GM13977 (cell line): ENCODE measurements at regions not wholly inside any gene's neighbourhood (a gene's known extent, or its start where the extent isn't known, plus 50 kb on each side); places are given as distances from the start of the nearest gene placed in this dataset.

Experiments
- DNase-seq: peaks from one replicate; pipeline ENCODE4 v3.0.0; 2012; ENCODE audit warnings: low spot score
- in situ Hi-C: fragments of 300-500 bp; cut with MboI; formaldehyde crosslinking; loops from one replicate; pipeline ENCODE4 v1.12.0; 2022; ENCODE audit warnings: low sequenced_read_pairs, low pct_unique_long_range_greater_than_20kb, mixed read lengths, inconsistent platforms; ENCODE audit not compliant: unreplicated experiment
- TF ChIP-seq, protein P1 (sequence below): IDR thresholded peaks from 2 replicates; pipeline ENCODE4 v1.5.1; 2012; ENCODE audit warnings: mild to moderate bottlenecking, control low read depth; ENCODE audit not compliant: insufficient read depth; ENCODE audit errors: extremely low read depth, missing control alignments

DNA sequence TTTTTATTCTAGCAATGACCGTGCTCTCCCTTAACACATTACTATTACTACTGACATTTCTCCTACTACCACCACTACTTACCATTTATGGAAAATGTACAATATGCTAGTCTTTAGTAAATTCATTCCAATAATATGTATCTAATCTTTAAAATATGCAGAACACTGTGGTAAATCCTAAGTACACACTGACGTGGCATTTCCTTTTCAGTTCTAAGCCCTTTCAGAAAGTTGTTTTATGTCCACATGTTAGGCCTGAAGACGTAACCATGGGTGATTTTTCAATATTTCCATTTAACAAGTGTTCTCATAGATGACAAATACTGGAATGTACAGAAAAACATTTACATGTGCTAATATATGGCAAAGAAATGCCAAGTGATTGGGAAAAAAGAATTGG is 268.6 kb upstream of the SLIT2 start:
- TF ChIP-seq, protein P1, sequence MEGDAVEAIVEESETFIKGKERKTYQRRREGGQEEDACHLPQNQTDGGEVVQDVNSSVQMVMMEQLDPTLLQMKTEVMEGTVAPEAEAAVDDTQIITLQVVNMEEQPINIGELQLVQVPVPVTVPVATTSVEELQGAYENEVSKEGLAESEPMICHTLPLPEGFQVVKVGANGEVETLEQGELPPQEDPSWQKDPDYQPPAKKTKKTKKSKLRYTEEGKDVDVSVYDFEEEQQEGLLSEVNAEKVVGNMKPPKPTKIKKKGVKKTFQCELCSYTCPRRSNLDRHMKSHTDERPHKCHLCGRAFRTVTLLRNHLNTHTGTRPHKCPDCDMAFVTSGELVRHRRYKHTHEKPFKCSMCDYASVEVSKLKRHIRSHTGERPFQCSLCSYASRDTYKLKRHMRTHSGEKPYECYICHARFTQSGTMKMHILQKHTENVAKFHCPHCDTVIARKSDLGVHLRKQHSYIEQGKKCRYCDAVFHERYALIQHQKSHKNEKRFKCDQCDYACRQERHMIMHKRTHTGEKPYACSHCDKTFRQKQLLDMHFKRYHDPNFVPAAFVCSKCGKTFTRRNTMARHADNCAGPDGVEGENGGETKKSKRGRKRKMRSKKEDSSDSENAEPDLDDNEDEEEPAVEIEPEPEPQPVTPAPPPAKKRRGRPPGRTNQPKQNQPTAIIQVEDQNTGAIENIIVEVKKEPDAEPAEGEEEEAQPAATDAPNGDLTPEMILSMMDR: no peak
- DNase-seq: no peak
- in situ Hi-C loops: no loop called here

DNA sequence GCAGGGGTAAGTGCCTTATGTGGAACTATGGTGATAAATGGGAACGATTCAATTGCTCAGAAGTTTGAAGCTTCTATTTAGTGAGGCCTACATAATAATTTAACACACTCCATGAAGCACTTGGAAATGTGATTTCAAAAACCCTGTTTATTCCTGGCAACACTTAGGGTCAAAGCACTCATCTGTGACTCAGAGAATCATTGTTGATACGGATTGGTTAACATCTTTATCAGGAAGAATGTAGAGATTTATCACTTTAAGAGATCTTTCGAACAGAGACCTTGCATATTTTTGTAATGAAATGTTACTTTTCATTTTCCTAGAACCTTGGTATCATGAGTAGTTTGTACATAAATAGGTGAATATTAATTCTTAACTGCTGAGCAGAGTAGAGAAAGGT is 269.1 kb upstream of the SLIT2 start:
- TF ChIP-seq, protein P1: no peak

GRCh38 chr4:19971829-19972228 is 279.9 kb upstream of the SLIT2 start:
- TF ChIP-seq, protein P1: no peak
- in situ Hi-C loops: no loop called here
- DNase-seq: no peak

More for the DNA sequence above, 269.1 kb upstream of the SLIT2 start:
- in situ Hi-C loops: no loop called here
- no peak for DNase-seq

- in situ Hi-C loops: no loop called here
- TF ChIP-seq, protein P1: no peak
- no peak for DNase-seq
Observed at GRCh38 chr4:19969492-19969891, 282.2 kb upstream of the SLIT2 start.

- DNase-seq: no peak
- in situ Hi-C loops: no loop called here
- TF ChIP-seq, protein P1: no peak
Observed at GRCh38 chr4:19961091-19961490, 290.6 kb upstream of the SLIT2 start.

- TF ChIP-seq, protein P1: no peak
- in situ Hi-C loops: no loop called here
- DNase-seq: no peak
Observed at GRCh38 chr4:19958848-19959247, 292.9 kb upstream of the SLIT2 start.

GRCh38 chr4:19947349-19947748 is 304.4 kb upstream of the SLIT2 start:
- TF ChIP-seq, protein P1: no peak
- in situ Hi-C loops: no loop called here
- no peak for DNase-seq
